ENCODE measurements at regions not wholly inside any gene's neighbourhood (a gene's known extent, or its start where the extent isn't known, plus 50 kb on each side); places are given as distances from the start of the nearest gene placed in this dataset.
"Not testable (repeated sequence)": the region's sequence is repeated elsewhere in the genome, so short reads cannot be mapped to it uniquely, and the experiment has no call there.

DNA sequence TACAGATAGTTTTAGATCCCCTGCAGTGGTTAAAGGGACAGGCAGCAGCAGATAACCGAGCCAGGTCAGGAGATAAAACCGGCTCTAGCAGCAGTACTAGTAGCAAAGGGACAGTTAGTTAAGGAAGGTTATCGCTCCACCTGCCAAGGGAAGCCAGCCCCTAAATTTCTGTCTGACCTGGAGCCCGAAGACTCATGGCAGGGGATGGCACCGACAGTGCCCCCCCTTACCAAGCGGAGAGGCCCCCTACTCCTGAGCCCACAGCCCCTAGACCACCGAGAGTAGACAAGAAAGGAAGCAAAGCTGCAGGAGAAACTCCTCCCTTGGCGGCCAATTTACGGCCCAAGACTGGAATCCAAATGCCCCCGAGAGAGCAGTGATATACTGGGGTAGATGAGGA lies 61.3 kb upstream of the MAGEC2 start:
- no peak overlapping the region for H2BK20ac ChIP-seq (ENCODE audit: low read depth, low read length)
- no CpG with 5 or more reads among the region's 10 CpGs for WGBS, 2 experiments (ENCODE audit: extremely low coverage in 2 of 2, insufficient read length in 1 of 2)
- ChIA-PET CTCF (no interaction called here), POLR2A (ENCODE audit: unreplicated experiment) (no interaction called here)
- H3K4me1 ChIP-seq (ENCODE audit: control insufficient read depth, insufficient read depth, low read length): no peaks in the 10 kb centered on the region
- no peaks in the 10 kb centered on the region for H4K20me1 ChIP-seq (ENCODE audit: insufficient read depth, low read length)
- no peak overlapping the region for H3K4me3 ChIP-seq (ENCODE audit: insufficient read depth, low read depth, low read length)
- no peak overlapping the region for H3K18ac ChIP-seq (ENCODE audit: low read depth, low read length)
- no peak overlapping the region for H3K9ac ChIP-seq (ENCODE audit: low read depth, low read length)
- no peak overlapping the region for H2BK15ac ChIP-seq (ENCODE audit: low read depth, low read length)
- no peak overlapping the region for H3K27ac ChIP-seq (ENCODE audit: insufficient read depth, low read length)
- H4K8ac ChIP-seq (ENCODE audit: low read depth in 2 of 2, low read length in 2 of 2): no peak overlapping the region
- H3K4ac ChIP-seq (ENCODE audit: low read depth, low read length): no peak overlapping the region
- no peak overlapping the region for H2AK5ac ChIP-seq (ENCODE audit: low read depth, low read length)
- H3K4me2 ChIP-seq (ENCODE audit: low read depth, low read length): no peak overlapping the region
- no peaks in the 10 kb centered on the region for H3K79me1 ChIP-seq (ENCODE audit: low read depth in 1 of 2, low read length in 2 of 2)
- ATAC-seq (ENCODE audit: low read depth) (no peak), DNase-seq (no peak)
- H2AK9ac ChIP-seq (replicated peaks; ENCODE audit: low read depth, low read length, poor library complexity): no peak overlapping the region
- no peak overlapping the region for H3K56ac ChIP-seq (ENCODE audit: extremely low read depth, insufficient read depth, low read length)
- no peak overlapping the region for H2BK5ac ChIP-seq (ENCODE audit: low read depth, low read length, poor library complexity, severe bottlenecking)
- H2BK120ac ChIP-seq (ENCODE audit: low read depth, low read length): no peak overlapping the region
- no TSS peak for BruUV-seq (replicated peaks)
- H3K23ac ChIP-seq (ENCODE audit: low read depth, low read length): no peak overlapping the region
- dilution Hi-C loops (cut with HindIII; ENCODE audit: low sequenced_read_pairs, unreplicated experiment) (no loop called here), in situ Hi-C loops (cut with MboI; ENCODE audit: low sequenced_read_pairs) (no loop called here), intact Hi-C loops (cut with micrococcal nuclease) (no loop called here)
- TF ChIP-seq MXI1 (IDR thresholded peaks at IDR 0.05; ENCODE audit: borderline replicate concordance, low read depth, low read length) (no peak), MAFK (IDR thresholded peaks at IDR 0.05; ENCODE audit: low read depth, low read length) (no peak), NFE2L2 (IDR thresholded peaks at IDR 0.05; ENCODE audit: low read depth, low read length) (no peak), FOS (IDR thresholded peaks at IDR 0.05; ENCODE audit: low read depth, low read length) (no peak)
- peaks cover 6% of the 10 kb centered on the region; the same call in 1 of the 2 replicates for H3K9me3 ChIP-seq (ENCODE audit: control insufficient read depth, insufficient read depth, low read length)
- no peak overlapping the region for H2AFZ ChIP-seq (replicated peaks; ENCODE audit: low read length, poor library complexity)
- no peaks in the 10 kb centered on the region for H3K9me1 ChIP-seq (ENCODE audit: insufficient read depth, low read length)
- H4K91ac ChIP-seq (ENCODE audit: insufficient read depth, low read depth, low read length): no peak overlapping the region
- no peak overlapping the region for H4K5ac ChIP-seq (ENCODE audit: low read depth, low read length)
- H3K36me3 ChIP-seq (ENCODE audit: control insufficient read depth, insufficient read depth, low read length): no peaks in the 10 kb centered on the region
- no peak overlapping the region for H3K14ac ChIP-seq (replicated peaks; ENCODE audit: low read depth, low read length)
- H3K27me3 ChIP-seq (ENCODE audit: control insufficient read depth, insufficient read depth, low read length): no peaks in the 10 kb centered on the region

DNA sequence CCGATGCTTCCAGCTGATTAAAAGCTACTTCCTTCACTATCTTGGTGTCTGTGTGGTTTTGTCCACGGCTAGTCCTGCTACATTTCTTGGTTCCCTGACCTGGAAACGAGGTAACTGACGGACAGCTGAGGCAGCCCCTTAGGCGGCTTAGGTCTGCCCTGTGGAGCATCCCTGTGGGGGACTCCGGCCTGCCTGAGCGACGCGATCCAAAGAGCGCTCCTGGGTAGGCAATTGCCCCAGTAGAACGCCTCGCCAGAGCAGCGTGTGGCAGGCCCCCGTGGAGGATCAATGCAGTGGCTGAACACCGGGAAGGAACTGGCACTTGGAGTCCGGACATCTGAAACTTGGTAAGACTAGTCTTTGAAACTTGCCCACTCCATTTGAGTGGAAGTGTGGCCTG lies 60.5 kb upstream of the MAGEC2 start:
- H3K9me1 ChIP-seq (ENCODE audit: insufficient read depth, low read length); H4K8ac ChIP-seq (ENCODE audit: low read depth in 2 of 2, low read length in 2 of 2); H3K4me2 ChIP-seq (ENCODE audit: low read depth, low read length); DNase-seq; H3K4me1 ChIP-seq (ENCODE audit: control insufficient read depth, insufficient read depth, low read length); H3K56ac ChIP-seq (ENCODE audit: extremely low read depth, insufficient read depth, low read length); H3K27me3 ChIP-seq (ENCODE audit: control insufficient read depth, insufficient read depth, low read length); H3K23ac ChIP-seq (ENCODE audit: low read depth, low read length); H3K18ac ChIP-seq (ENCODE audit: low read depth, low read length); H3K9me3 ChIP-seq (ENCODE audit: control insufficient read depth, insufficient read depth, low read length); H3K14ac ChIP-seq (replicated peaks; ENCODE audit: low read depth, low read length); ATAC-seq (ENCODE audit: low read depth); H4K20me1 ChIP-seq (ENCODE audit: insufficient read depth, low read length); H2BK5ac ChIP-seq (ENCODE audit: low read depth, low read length, poor library complexity, severe bottlenecking); H3K4ac ChIP-seq (ENCODE audit: low read depth, low read length); H2BK120ac ChIP-seq (ENCODE audit: low read depth, low read length); H4K91ac ChIP-seq (ENCODE audit: insufficient read depth, low read depth, low read length); H2AK9ac ChIP-seq (replicated peaks; ENCODE audit: low read depth, low read length, poor library complexity); H2BK15ac ChIP-seq (ENCODE audit: low read depth, low read length); intact Hi-C loops (cut with micrococcal nuclease); H3K9ac ChIP-seq (ENCODE audit: low read depth, low read length); H2AK5ac ChIP-seq (ENCODE audit: low read depth, low read length); CTCF ChIA-PET; H3K79me1 ChIP-seq (ENCODE audit: low read depth in 1 of 2, low read length in 2 of 2); H3K27ac ChIP-seq (ENCODE audit: insufficient read depth, low read length); H2BK20ac ChIP-seq (ENCODE audit: low read depth, low read length); H3K36me3 ChIP-seq (ENCODE audit: control insufficient read depth, insufficient read depth, low read length); H2AFZ ChIP-seq (replicated peaks; ENCODE audit: low read length, poor library complexity); H3K4me3 ChIP-seq (ENCODE audit: insufficient read depth, low read depth, low read length); POLR2A ChIA-PET (ENCODE audit: unreplicated experiment); BruUV-seq (replicated peaks); dilution Hi-C loops (cut with HindIII; ENCODE audit: low sequenced_read_pairs, unreplicated experiment); H4K5ac ChIP-seq (ENCODE audit: low read depth, low read length); in situ Hi-C loops (cut with MboI; ENCODE audit: low sequenced_read_pairs): not testable (repeated sequence)
- 88% methylated on average over 8 of the region's 16 CpGs; no CpG with 5 or more reads in 1 of the 2 experiments for WGBS, 2 experiments (ENCODE audit: extremely low coverage in 2 of 2, insufficient read length in 1 of 2)

Measured in IMR-90 (cell line).